ENCODE measurements at regions not wholly inside any gene's neighbourhood (a gene's known extent, or its start where the extent isn't known, plus 50 kb on each side); places are given as distances from the start of the nearest gene placed in this dataset.

- TF ChIP-seq EGR1 (IDR thresholded peaks at IDR 0.05) (no peak), TEAD4 (IDR thresholded peaks at IDR 0.05) (no peak), FOXM1 (IDR thresholded peaks at IDR 0.05; ENCODE audit: borderline replicate concordance, low read depth) (no peak), REST (IDR thresholded peaks at IDR 0.05; ENCODE audit: low read depth) (no peak), NFIC (IDR thresholded peaks at IDR 0.05) (no peak), CEBPB (IDR thresholded peaks at IDR 0.05) (no peak), MAX (IDR thresholded peaks at IDR 0.05) (no peak)
Observed at GRCh38 chr16:64679976-64680690, 441.7 kb downstream of the CDH11 start.

GRCh38 chr16:64669573-64669972, 452.3 kb downstream of the CDH11 start:
- no peak for TF ChIP-seq CEBPB (IDR thresholded peaks at IDR 0.05)
- no peak for TF ChIP-seq TAF1 (IDR thresholded peaks at IDR 0.05; ENCODE audit: low read depth)
- TF ChIP-seq FOXM1 (IDR thresholded peaks at IDR 0.05; ENCODE audit: borderline replicate concordance, low read depth) = no peak
- TF ChIP-seq EP300 (IDR thresholded peaks at IDR 0.05; ENCODE audit: borderline replicate concordance) = no peak
- TF ChIP-seq REST (IDR thresholded peaks at IDR 0.05; ENCODE audit: low read depth) = no peak

GRCh38 chr16:64667334-64667877, 454.5 kb downstream of the CDH11 start:
- no peak for TF ChIP-seq MAX (IDR thresholded peaks at IDR 0.05)
- TF ChIP-seq RAD21 (IDR thresholded peaks at IDR 0.05; ENCODE audit: low read depth) = no peak
- TF ChIP-seq CREB1 (IDR thresholded peaks at IDR 0.05; ENCODE audit: low read depth) = no peak
- no peak for TF ChIP-seq ZBTB7A (IDR thresholded peaks at IDR 0.05; ENCODE audit: low read depth)
- TF ChIP-seq TCF12 (IDR thresholded peaks at IDR 0.05; ENCODE audit: low read depth) = no peak
- no peak for TF ChIP-seq TEAD4 (IDR thresholded peaks at IDR 0.05)
- no peak for TF ChIP-seq EGR1 (IDR thresholded peaks at IDR 0.05)
- TF ChIP-seq FOXM1 (IDR thresholded peaks at IDR 0.05; ENCODE audit: borderline replicate concordance, low read depth) = no peak
- no peak for TF ChIP-seq USF1 (IDR thresholded peaks at IDR 0.05)
- no peak for TF ChIP-seq CEBPB (IDR thresholded peaks at IDR 0.05)
- TF ChIP-seq REST (IDR thresholded peaks at IDR 0.05; ENCODE audit: low read depth) = no peak
- TF ChIP-seq YY1 (IDR thresholded peaks at IDR 0.05; ENCODE audit: low read depth) = no peak
- TF ChIP-seq TAF1 (IDR thresholded peaks at IDR 0.05; ENCODE audit: low read depth) = no peak
- no peak for TF ChIP-seq NFIC (IDR thresholded peaks at IDR 0.05)
- TF ChIP-seq EP300 (IDR thresholded peaks at IDR 0.05; ENCODE audit: borderline replicate concordance) = no peak

GRCh38 chr16:64659866-64660265, 462.0 kb downstream of the CDH11 start:
- TF ChIP-seq TEAD4 (IDR thresholded peaks at IDR 0.05) (no peak), CEBPB (IDR thresholded peaks at IDR 0.05) (no peak), EGR1 (IDR thresholded peaks at IDR 0.05) (no peak), YY1 (IDR thresholded peaks at IDR 0.05; ENCODE audit: low read depth) (no peak), MAX (IDR thresholded peaks at IDR 0.05) (no peak), FOXM1 (IDR thresholded peaks at IDR 0.05; ENCODE audit: borderline replicate concordance, low read depth) (no peak), ZBTB7A (IDR thresholded peaks at IDR 0.05; ENCODE audit: low read depth) (no peak), USF1 (IDR thresholded peaks at IDR 0.05) (no peak), TCF12 (IDR thresholded peaks at IDR 0.05; ENCODE audit: low read depth) (no peak), TAF1 (IDR thresholded peaks at IDR 0.05; ENCODE audit: low read depth) (no peak), REST (IDR thresholded peaks at IDR 0.05; ENCODE audit: low read depth) (no peak), RAD21 (IDR thresholded peaks at IDR 0.05; ENCODE audit: low read depth) (no peak), EP300 (IDR thresholded peaks at IDR 0.05; ENCODE audit: borderline replicate concordance) (no peak), CREB1 (IDR thresholded peaks at IDR 0.05; ENCODE audit: low read depth) (no peak)
